PC-3 (cell line): ENCODE measurements at regions not wholly inside any gene's neighbourhood (a gene's known extent, or its start where the extent isn't known, plus 50 kb on each side); places are given as distances from the start of the nearest gene placed in this dataset.

ENCODE experiments used
- ATAC-seq: fragments of 200-7000 bp; cut with Tn5 transposase; 2 replicates; pipeline ENCODE4 v1.9.1; 2020; ENCODE audit warnings: mild to moderate bottlenecking, moderate library complexity
- BruUV-seq: library from RNA; stranded (reverse); fragments of 400-500 nt; replicated peaks from 2 replicates; lab custom pipeline; 2021; lab: Mats Ljungman, UMichigan
- CTCF ChIA-PET: fragments of 300-600 bp; sonication (Branson Sonifier 250); formaldehyde crosslinking; loops from one replicate; lab custom pipeline; 2022; ENCODE audit warnings: antibody characterized with exemption; lab: Charles Lee
- POLR2A ChIA-PET: fragments of 300-600 bp; sonication (Branson Sonifier 250); formaldehyde crosslinking; loops from one replicate; lab custom pipeline; 2022; ENCODE audit warnings: antibody characterized with exemption; ENCODE audit not compliant: unreplicated experiment; lab: Charles Lee
- DNase-seq: peaks from one replicate; pipeline ENCODE4 v3.0.0-alpha.2; 2015
- H2AFZ ChIP-seq: fragments of 300-600 bp; sonication (generic); 2 replicates; pipeline ENCODE4 v1.6.0; 2016; ENCODE audit warnings: antibody characterized with exemption, low read length
- H3F3A ChIP-seq: fragments of 300-600 bp; sonication (generic); one replicate; pipeline ENCODE4 v1.6.0; 2017; ENCODE audit warnings: antibody characterized with exemption, low read length, control low read depth, mild to moderate bottlenecking; ENCODE audit not compliant: unreplicated experiment
- H3K27ac ChIP-seq: fragments of 300-600 bp; sonication (generic); 2 replicates; pipeline ENCODE4 v1.5.1; 2016; ENCODE audit warnings: mild to moderate bottlenecking, low read length
- H3K27me3 ChIP-seq: fragments of 300-600 bp; sonication (generic); 2 replicates; pipeline ENCODE4 v1.6.1; 2016; ENCODE audit warnings: low read length, mixed read lengths
- H3K36me3 ChIP-seq: fragments of 300-600 bp; sonication (generic); 2 replicates; pipeline ENCODE4 v1.6.1; 2016; ENCODE audit warnings: low read depth, mixed run types, low read length, mixed read lengths
- H3K4me1 ChIP-seq: fragments of 300-600 bp; sonication (generic); 2 replicates; pipeline ENCODE4 v1.5.1; 2016; ENCODE audit warnings: low read length; ENCODE audit not compliant: insufficient read depth
- H3K4me2 ChIP-seq: fragments of 300-600 bp; sonication (generic); 2 replicates; pipeline ENCODE4 v1.6.0; 2016; ENCODE audit warnings: low read length
- H3K4me3 ChIP-seq: fragments of 300-600 bp; sonication (generic); 2 replicates; pipeline ENCODE4 v1.5.1; 2016; ENCODE audit warnings: mild to moderate bottlenecking, low read length, mixed read lengths
- H3K79me2 ChIP-seq: fragments of 300-600 bp; sonication (generic); 2 replicates; pipeline ENCODE4 v1.6.1; 2017; ENCODE audit warnings: low read length, mixed read lengths
- H3K9ac ChIP-seq: fragments of 300-600 bp; sonication (generic); 2 replicates; pipeline ENCODE4 v1.6.0; 2016; ENCODE audit warnings: mild to moderate bottlenecking, low read length
- H3K9me2 ChIP-seq: fragments of 300-600 bp; sonication (generic); replicated peaks from 2 replicates; pipeline ENCODE4 v1.6.1; 2016; ENCODE audit warnings: mixed run types, low read length, mixed read lengths
- H3K9me3 ChIP-seq: fragments of 300-600 bp; sonication (generic); 2 replicates; pipeline ENCODE4 v1.6.1; 2016; ENCODE audit warnings: low read length, mixed read lengths
- H4K20me1 ChIP-seq: fragments of 300-600 bp; sonication (generic); 2 replicates; pipeline ENCODE4 v1.6.1; 2016; ENCODE audit warnings: low read length, mixed read lengths
- EZH2 ChIP-seq: fragments of 300-600 bp; sonication (generic); IDR thresholded peaks from one replicate; pipeline ENCODE4 v1.6.1; 2017; ENCODE audit warnings: antibody characterized with exemption, mild to moderate bottlenecking, low read length; ENCODE audit not compliant: unreplicated experiment
- EZH2phosphoT487 ChIP-seq: fragments of 300-600 bp; sonication (generic); IDR thresholded peaks from 2 replicates; pipeline ENCODE4 v1.6.1; 2018; ENCODE audit warnings: mild to moderate bottlenecking, antibody characterized with exemption, low read length, borderline replicate concordance
- intact Hi-C: fragments of 100-400 bp; cut with micrococcal nuclease; formaldehyde crosslinking; loops from 2 replicates; pipeline ENCODE4 v1.9.0; 2023
- TF ChIP-seq, protein P1 (sequence below): fragments of 300-600 bp; sonication (generic); conservative IDR thresholded peaks from 2 replicates; pipeline ENCODE4 v1.5.1; 2017; ENCODE audit warnings: antibody characterized with exemption, low read depth, mild to moderate bottlenecking, low read length

DNA sequence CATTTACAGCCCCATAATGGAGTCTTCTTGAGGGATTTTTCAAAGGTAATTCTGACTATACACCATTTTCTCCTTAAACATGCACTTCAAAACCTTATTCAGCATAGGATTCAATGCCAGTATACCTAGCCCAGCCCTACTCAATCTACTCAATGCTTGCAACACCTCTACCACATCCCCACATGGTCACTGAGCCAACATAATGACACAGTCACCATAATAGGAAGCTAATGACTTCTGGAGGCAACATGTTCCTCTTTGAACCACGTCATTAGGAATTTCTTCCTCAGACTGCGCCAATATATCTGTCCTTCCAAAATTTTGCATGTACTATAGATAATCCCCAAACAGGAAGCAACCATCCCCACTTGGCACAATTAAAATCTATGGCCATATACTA is 153.9 kb upstream of the SETMAR start:
- Histone ChIP-seq H3K9ac (no peak overlapping the region), H3K27ac (no peak overlapping the region), H2AFZ (no peak overlapping the region), H3F3A (no peaks in the 10 kb centered on the region), H4K20me1 (no peaks in the 10 kb centered on the region), H3K9me3 (no peaks in the 10 kb centered on the region), H3K36me3 (no peaks in the 10 kb centered on the region), H3K79me2 (no peaks in the 10 kb centered on the region), H3K9me2 (no peaks in the 10 kb centered on the region), H3K27me3 (no peaks in the 10 kb centered on the region), H3K4me2 (no peak overlapping the region), H3K4me3 (no peak overlapping the region), H3K4me1 (no peaks in the 10 kb centered on the region)
- no peak for TF ChIP-seq EZH2phosphoT487
- intact Hi-C loops: no loop called here
- ChIA-PET POLR2A (no interaction called here), CTCF (no interaction called here)
- no TSS peak for BruUV-seq
- DNase-seq: no peak
- no peak for ATAC-seq

DNA sequence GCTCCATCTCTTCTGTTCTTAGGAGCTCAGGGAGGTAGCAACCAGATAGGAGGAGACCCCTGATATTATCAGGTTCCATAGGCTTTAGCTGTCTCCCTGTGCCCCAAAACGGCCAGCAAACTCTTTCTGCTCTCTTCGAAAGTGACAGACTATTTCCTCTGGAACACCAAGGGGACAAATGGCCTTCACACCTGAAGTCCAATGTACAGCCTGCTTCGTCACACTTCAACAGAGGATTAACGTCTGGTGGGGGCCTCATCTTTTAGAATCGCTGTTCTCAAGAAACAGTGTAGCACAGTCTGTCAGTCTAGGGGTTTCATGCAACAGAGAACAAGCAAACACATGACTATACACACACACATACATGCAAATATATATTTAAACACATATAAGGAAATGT is 152.4 kb upstream of the SETMAR start:
- H3K9me2 ChIP-seq: no peaks in the 10 kb centered on the region
- no peak overlapping the region for H3K4me2 ChIP-seq
- no peak for DNase-seq
- H3K79me2 ChIP-seq: no peaks in the 10 kb centered on the region
- H2AFZ ChIP-seq: no peak overlapping the region
- no peaks in the 10 kb centered on the region for H3K36me3 ChIP-seq
- BruUV-seq: no TSS peak
- H3F3A ChIP-seq: no peaks in the 10 kb centered on the region
- no peaks in the 10 kb centered on the region for H3K27me3 ChIP-seq
- ATAC-seq: no peak
- intact Hi-C loops: no loop called here
- H3K4me3 ChIP-seq: no peak overlapping the region
- H4K20me1 ChIP-seq: no peaks in the 10 kb centered on the region
- POLR2A ChIA-PET: no interaction called here
- no peak overlapping the region for H3K9ac ChIP-seq
- H3K9me3 ChIP-seq: no peaks in the 10 kb centered on the region
- no peak for TF ChIP-seq EZH2
- no peak for TF ChIP-seq EZH2phosphoT487
- TF ChIP-seq, protein P1, sequence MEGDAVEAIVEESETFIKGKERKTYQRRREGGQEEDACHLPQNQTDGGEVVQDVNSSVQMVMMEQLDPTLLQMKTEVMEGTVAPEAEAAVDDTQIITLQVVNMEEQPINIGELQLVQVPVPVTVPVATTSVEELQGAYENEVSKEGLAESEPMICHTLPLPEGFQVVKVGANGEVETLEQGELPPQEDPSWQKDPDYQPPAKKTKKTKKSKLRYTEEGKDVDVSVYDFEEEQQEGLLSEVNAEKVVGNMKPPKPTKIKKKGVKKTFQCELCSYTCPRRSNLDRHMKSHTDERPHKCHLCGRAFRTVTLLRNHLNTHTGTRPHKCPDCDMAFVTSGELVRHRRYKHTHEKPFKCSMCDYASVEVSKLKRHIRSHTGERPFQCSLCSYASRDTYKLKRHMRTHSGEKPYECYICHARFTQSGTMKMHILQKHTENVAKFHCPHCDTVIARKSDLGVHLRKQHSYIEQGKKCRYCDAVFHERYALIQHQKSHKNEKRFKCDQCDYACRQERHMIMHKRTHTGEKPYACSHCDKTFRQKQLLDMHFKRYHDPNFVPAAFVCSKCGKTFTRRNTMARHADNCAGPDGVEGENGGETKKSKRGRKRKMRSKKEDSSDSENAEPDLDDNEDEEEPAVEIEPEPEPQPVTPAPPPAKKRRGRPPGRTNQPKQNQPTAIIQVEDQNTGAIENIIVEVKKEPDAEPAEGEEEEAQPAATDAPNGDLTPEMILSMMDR: no peak
- no peaks in the 10 kb centered on the region for H3K4me1 ChIP-seq
- H3K27ac ChIP-seq: no peak overlapping the region
- CTCF ChIA-PET: no interaction called here

DNA sequence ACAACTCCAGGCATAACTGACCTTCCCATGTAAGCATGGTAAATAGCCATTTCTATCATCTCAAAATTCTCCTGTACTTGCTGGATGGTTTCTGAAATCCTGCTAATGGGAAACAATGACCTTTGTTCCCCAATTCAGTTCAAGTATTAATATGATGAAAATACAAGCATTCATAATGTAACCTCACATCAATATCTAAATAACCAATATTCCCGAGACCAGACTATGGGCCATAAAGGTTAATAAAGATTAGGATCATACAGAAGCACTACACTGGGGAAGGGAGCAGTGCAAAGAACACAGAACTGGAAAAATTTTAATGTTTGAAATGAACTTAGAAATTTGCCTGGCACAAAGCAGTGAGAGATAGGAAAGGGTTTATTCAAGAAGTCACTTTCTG is 151.3 kb upstream of the SETMAR start:
- Histone ChIP-seq H3K9me2 (no peaks in the 10 kb centered on the region), H3K9ac (no peak overlapping the region), H3K4me1 (no peaks in the 10 kb centered on the region), H3K27ac (no peak overlapping the region), H3K79me2 (no peaks in the 10 kb centered on the region), H3K9me3 (no peaks in the 10 kb centered on the region), H3K36me3 (no peaks in the 10 kb centered on the region), H3F3A (no peaks in the 10 kb centered on the region), H2AFZ (no peak overlapping the region), H3K4me3 (no peak overlapping the region), H3K4me2 (no peak overlapping the region), H4K20me1 (no peaks in the 10 kb centered on the region), H3K27me3 (no peaks in the 10 kb centered on the region)
- TF ChIP-seq EZH2phosphoT487: no peak
- no peak for TF ChIP-seq EZH2
- TF ChIP-seq, protein P1: no peak
- DNase-seq: no peak
- POLR2A ChIA-PET: no interaction called here
- BruUV-seq: no TSS peak
- CTCF ChIA-PET: no interaction called here
- ATAC-seq: no peak
- intact Hi-C loops: no loop called here
